ENCODE measurements at regions not wholly inside any gene's neighbourhood (a gene's known extent, or its start where the extent isn't known, plus 50 kb on each side); places are given as distances from the start of the nearest gene placed in this dataset.

DNA sequence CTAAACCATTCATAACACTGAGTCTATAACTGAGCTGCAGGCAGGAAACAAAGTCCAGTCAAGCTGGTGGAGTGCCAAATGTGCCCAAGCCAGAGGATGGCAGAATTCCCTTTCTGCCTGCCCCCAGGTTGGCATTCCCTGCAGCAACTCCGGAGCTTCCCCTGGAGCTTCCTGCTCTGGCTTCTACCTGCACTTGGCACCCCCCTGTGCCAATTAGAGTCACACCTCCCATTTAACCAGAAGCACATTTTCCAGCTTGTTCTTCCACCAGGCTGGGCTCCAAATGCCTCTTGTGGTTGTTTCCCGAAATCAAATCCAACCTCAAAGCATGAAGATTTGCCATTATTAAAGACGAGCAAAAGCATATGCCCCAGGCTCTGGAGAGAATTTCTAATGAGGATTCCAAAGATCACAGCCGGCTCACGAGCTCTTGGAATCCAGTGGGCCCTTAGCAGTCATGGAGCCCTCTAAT, 294.5 kb downstream of the RRAGC start:
- POLR2A ChIA-PET: interaction anchor here (0.6 to 1.4 kb wide), 5 partner anchors 10 to 904 kb away, joined by 3 read pairs; no protein-coding TSS in a partner anchor
- Histone ChIP-seq H3K9me3 (replicated peaks; ENCODE audit: control insufficient read depth, insufficient read depth, low read depth, low read length) (no peaks in the 10 kb centered on the region), H4K20me1 (replicated peaks; ENCODE audit: control insufficient read depth, insufficient read depth, low read length) (0 out of 2 replicates have a peak, but pooled peaks cover 4% of the 10 kb centered on the region), H3K9ac (ENCODE audit: insufficient read depth in 1 of 2, low read depth in 2 of 2, low read length in 2 of 2) (no peak overlapping the region), H2AFZ (ENCODE audit: low read depth, low read length) (no peak overlapping the region), H3K79me2 (ENCODE audit: control insufficient read depth, insufficient read depth, low read length) (no peaks in the 10 kb centered on the region), H3K9me1 (ENCODE audit: control insufficient read depth, insufficient read depth, low read length) (no peaks in the 10 kb centered on the region), H3K27ac (ENCODE audit: extremely low read depth, low read depth, low read length) (no peak overlapping the region), H3K4me2 (ENCODE audit: insufficient read depth, low read length) (no peak overlapping the region), H3K36me3 (ENCODE audit: control insufficient read depth, insufficient read depth, low read length) (no peaks in the 10 kb centered on the region), H3K4me3 (no peak overlapping the region), H3K4me1 (replicated peaks in 1 of 2; ENCODE audit: control insufficient read depth in 2 of 2, insufficient read depth in 2 of 2, low read length in 2 of 2) (peaks cover 8 to 14% of the 10 kb centered on the region in 2 experiments), H3K27me3 (ENCODE audit: control insufficient read depth in 2 of 2, insufficient read depth in 2 of 2, low read length in 2 of 2) (peaks cover 12 to 33% of the 10 kb centered on the region in 2 experiments; a peak in 4 of 5 replicates)
- in situ Hi-C loops (cut with MboI): no loop called here
- no peak for DNase-seq (ENCODE audit: extremely low read depth in 1 of 4, low spot score in 3 of 4)
- intact Hi-C loops (cut with micrococcal nuclease): no loop called here
- no TSS peak for BruUV-seq (replicated peaks)
- 2% methylated on average over 5 of the region's 5 CpGs for WGBS (ENCODE audit: insufficient coverage, low coverage, missing lambda C conversion rate)
- no peak for ATAC-seq
- FAIRE-seq: no peak
- CTCF ChIA-PET (ENCODE audit: low intra/inter-chr PET ratio): no interaction called here
- TF ChIP-seq, protein P1, sequence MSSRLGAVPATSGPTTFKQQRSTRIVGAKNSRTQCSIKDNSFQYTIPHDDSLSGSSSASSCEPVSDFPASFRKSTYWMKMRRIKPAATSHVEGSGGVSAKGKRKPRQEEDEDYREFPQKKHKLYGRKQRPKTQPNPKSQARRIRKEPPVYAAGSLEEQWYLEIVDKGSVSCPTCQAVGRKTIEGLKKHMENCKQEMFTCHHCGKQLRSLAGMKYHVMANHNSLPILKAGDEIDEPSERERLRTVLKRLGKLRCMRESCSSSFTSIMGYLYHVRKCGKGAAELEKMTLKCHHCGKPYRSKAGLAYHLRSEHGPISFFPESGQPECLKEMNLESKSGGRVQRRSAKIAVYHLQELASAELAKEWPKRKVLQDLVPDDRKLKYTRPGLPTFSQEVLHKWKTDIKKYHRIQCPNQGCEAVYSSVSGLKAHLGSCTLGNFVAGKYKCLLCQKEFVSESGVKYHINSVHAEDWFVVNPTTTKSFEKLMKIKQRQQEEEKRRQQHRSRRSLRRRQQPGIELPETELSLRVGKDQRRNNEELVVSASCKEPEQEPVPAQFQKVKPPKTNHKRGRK (tag; IDR thresholded peaks at IDR 0.05): no peak
- TF ChIP-seq, protein P2, sequence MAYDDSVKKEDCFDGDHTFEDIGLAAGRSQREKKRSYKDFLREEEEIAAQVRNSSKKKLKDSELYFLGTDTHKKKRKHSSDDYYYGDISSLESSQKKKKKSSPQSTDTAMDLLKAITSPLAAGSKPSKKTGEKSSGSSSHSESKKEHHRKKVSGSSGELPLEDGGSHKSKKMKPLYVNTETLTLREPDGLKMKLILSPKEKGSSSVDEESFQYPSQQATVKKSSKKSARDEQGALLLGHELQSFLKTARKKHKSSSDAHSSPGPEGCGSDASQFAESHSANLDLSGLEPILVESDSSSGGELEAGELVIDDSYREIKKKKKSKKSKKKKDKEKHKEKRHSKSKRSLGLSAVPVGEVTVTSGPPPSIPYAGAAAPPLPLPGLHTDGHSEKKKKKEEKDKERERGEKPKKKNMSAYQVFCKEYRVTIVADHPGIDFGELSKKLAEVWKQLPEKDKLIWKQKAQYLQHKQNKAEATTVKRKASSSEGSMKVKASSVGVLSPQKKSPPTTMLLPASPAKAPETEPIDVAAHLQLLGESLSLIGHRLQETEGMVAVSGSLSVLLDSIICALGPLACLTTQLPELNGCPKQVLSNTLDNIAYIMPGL (CRISPR knock-in tag; IDR thresholded peaks at IDR 0.05): no peak
- TF ChIP-seq, protein P3, sequence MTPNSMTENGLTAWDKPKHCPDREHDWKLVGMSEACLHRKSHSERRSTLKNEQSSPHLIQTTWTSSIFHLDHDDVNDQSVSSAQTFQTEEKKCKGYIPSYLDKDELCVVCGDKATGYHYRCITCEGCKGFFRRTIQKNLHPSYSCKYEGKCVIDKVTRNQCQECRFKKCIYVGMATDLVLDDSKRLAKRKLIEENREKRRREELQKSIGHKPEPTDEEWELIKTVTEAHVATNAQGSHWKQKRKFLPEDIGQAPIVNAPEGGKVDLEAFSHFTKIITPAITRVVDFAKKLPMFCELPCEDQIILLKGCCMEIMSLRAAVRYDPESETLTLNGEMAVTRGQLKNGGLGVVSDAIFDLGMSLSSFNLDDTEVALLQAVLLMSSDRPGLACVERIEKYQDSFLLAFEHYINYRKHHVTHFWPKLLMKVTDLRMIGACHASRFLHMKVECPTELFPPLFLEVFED (CRISPR knock-in tag; conservative IDR thresholded peaks at IDR 0.05): no peak
- no peak for TF ChIP-seq TCF7L2 (IDR thresholded peaks at IDR 0.05; ENCODE audit: low read depth, low read length)
- no peak for TF ChIP-seq SMAD3 (CRISPR knock-in tag; conservative IDR thresholded peaks at IDR 0.05)
- TF ChIP-seq L3MBTL2 (IDR thresholded peaks at IDR 0.05): no peak
- no peak for TF ChIP-seq PTTG1 (tag; IDR thresholded peaks at IDR 0.05; ENCODE audit: low read depth)
- TF ChIP-seq RB1 (IDR thresholded peaks at IDR 0.05; ENCODE audit: low read depth): no peak
- TF ChIP-seq, protein P4, sequence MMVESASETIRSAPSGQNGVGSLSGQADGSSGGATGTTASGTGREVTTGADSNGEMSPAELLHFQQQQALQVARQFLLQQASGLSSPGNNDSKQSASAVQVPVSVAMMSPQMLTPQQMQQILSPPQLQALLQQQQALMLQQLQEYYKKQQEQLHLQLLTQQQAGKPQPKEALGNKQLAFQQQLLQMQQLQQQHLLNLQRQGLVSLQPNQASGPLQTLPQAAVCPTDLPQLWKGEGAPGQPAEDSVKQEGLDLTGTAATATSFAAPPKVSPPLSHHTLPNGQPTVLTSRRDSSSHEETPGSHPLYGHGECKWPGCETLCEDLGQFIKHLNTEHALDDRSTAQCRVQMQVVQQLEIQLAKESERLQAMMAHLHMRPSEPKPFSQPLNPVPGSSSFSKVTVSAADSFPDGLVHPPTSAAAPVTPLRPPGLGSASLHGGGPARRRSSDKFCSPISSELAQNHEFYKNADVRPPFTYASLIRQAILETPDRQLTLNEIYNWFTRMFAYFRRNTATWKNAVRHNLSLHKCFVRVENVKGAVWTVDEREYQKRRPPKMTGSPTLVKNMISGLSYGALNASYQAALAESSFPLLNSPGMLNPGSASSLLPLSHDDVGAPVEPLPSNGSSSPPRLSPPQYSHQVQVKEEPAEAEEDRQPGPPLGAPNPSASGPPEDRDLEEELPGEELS (CRISPR knock-in tag; IDR thresholded peaks at IDR 0.05; ENCODE audit: borderline replicate concordance): no peak
- no peak for TF ChIP-seq FIP1L1 (IDR thresholded peaks at IDR 0.05; ENCODE audit: low read depth, low read length, poor library complexity, severe bottlenecking)
- no peak for TF ChIP-seq ZNF445 (CRISPR knock-in tag; IDR thresholded peaks at IDR 0.05; ENCODE audit: low read depth)
- no peak for TF ChIP-seq THRAP3 (IDR thresholded peaks at IDR 0.05; ENCODE audit: borderline replicate concordance)
- TF ChIP-seq, protein P5, sequence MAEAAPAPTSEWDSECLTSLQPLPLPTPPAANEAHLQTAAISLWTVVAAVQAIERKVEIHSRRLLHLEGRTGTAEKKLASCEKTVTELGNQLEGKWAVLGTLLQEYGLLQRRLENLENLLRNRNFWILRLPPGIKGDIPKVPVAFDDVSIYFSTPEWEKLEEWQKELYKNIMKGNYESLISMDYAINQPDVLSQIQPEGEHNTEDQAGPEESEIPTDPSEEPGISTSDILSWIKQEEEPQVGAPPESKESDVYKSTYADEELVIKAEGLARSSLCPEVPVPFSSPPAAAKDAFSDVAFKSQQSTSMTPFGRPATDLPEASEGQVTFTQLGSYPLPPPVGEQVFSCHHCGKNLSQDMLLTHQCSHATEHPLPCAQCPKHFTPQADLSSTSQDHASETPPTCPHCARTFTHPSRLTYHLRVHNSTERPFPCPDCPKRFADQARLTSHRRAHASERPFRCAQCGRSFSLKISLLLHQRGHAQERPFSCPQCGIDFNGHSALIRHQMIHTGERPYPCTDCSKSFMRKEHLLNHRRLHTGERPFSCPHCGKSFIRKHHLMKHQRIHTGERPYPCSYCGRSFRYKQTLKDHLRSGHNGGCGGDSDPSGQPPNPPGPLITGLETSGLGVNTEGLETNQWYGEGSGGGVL (CRISPR knock-in tag; IDR thresholded peaks at IDR 0.05): no peak

All from K562 (cell line).